ENCODE measurements at regions not wholly inside any gene's neighbourhood (a gene's known extent, or its start where the extent isn't known, plus 50 kb on each side); places are given as distances from the start of the nearest gene placed in this dataset.

GRCh38 chr2:176769021-176769420 lies 443.6 kb upstream of the HNRNPA3 start:
- in situ Hi-C loops (cut with HindIII; ENCODE audit: low pct_unique_long_range_greater_than_20kb, low sequenced_read_pairs) (no loop called here), intact Hi-C loops (cut with micrococcal nuclease; ENCODE audit: unreplicated experiment) (no loop called here)
- Histone ChIP-seq H3K4me1 (ENCODE audit: control insufficient read depth, insufficient read depth, low read length) (no peaks in the 10 kb centered on the region), H3K27me3 (ENCODE audit: control insufficient read depth, insufficient read depth, low read length) (no peaks in the 10 kb centered on the region), H3K27ac (ENCODE audit: low read length) (no peak overlapping the region), H3K36me3 (ENCODE audit: control insufficient read depth, insufficient read depth, low read length) (no peaks in the 10 kb centered on the region), H3K4me3 (ENCODE audit: low read depth in 2 of 2, low read length in 2 of 2) (no peak overlapping the region), H3K9me3 (ENCODE audit: control insufficient read depth, insufficient read depth, low read depth, low read length) (no peaks in the 10 kb centered on the region)
- DNase-seq (ENCODE audit: low read depth, low spot score), result no peak
- ATAC-seq, result no peak
- ChIA-PET POLR2A (no interaction called here), CTCF (no interaction called here)
- BruUV-seq (replicated peaks), result no TSS peak
- TF ChIP-seq SIN3A (IDR thresholded peaks at IDR 0.05; ENCODE audit: borderline replicate concordance, insufficient read depth, low read depth, low read length) (no peak), CTCF (IDR thresholded peaks at IDR 0.05) (no peak), POLR2AphosphoS5 (IDR thresholded peaks at IDR 0.05; ENCODE audit: low read depth, low read length) (no peak), TCF7L2 (IDR thresholded peaks at IDR 0.05; ENCODE audit: low read depth, low read length) (no peak), REST (IDR thresholded peaks at IDR 0.05; ENCODE audit: insufficient read depth in 1 of 2, low read depth in 2 of 2, low read length in 1 of 2) (no peak)

GRCh38 chr2:176769499-176770370 lies 442.9 kb upstream of the HNRNPA3 start:
- POLR2A ChIA-PET, result no interaction called here
- in situ Hi-C loops (cut with HindIII; ENCODE audit: low pct_unique_long_range_greater_than_20kb, low sequenced_read_pairs) (no loop called here), intact Hi-C loops (cut with micrococcal nuclease; ENCODE audit: unreplicated experiment) (no loop called here)
- Histone ChIP-seq H3K36me3 (ENCODE audit: control insufficient read depth, insufficient read depth, low read length) (no peaks in the 10 kb centered on the region), H3K27ac (ENCODE audit: low read length) (no peak overlapping the region), H3K4me1 (ENCODE audit: control insufficient read depth, insufficient read depth, low read length) (no peaks in the 10 kb centered on the region), H3K27me3 (ENCODE audit: control insufficient read depth, insufficient read depth, low read length) (no peaks in the 10 kb centered on the region), H3K4me3 (ENCODE audit: low read depth in 2 of 2, low read length in 2 of 2) (no peak overlapping the region), H3K9me3 (ENCODE audit: control insufficient read depth, insufficient read depth, low read depth, low read length) (no peaks in the 10 kb centered on the region)
- BruUV-seq (replicated peaks), result no TSS peak
- CTCF ChIA-PET, result no interaction called here
- no peak for ATAC-seq
- TF ChIP-seq REST (IDR thresholded peaks at IDR 0.05; ENCODE audit: insufficient read depth in 1 of 2, low read depth in 2 of 2, low read length in 1 of 2), result no peak
- no peak for TF ChIP-seq TCF7L2 (IDR thresholded peaks at IDR 0.05; ENCODE audit: low read depth, low read length)
- TF ChIP-seq CTCF (IDR thresholded peaks at IDR 0.05), result no peak
- no peak for TF ChIP-seq SIN3A (IDR thresholded peaks at IDR 0.05; ENCODE audit: borderline replicate concordance, insufficient read depth, low read depth, low read length)
- no peak for TF ChIP-seq POLR2AphosphoS5 (IDR thresholded peaks at IDR 0.05; ENCODE audit: low read depth, low read length)
- DNase-seq (ENCODE audit: low read depth, low spot score), result no peak
